Fibroblast of villous mesenchyme (primary cell): ENCODE measurements at regions not wholly inside any gene's neighbourhood (a gene's known extent, or its start where the extent isn't known, plus 50 kb on each side); places are given as distances from the start of the nearest gene placed in this dataset.

Source experiments
- DNase-seq: peaks from one replicate; pipeline ENCODE4 v3.0.0-alpha.2; 2010; ENCODE audit warnings: low read depth
- H3K4me3 ChIP-seq: 2 replicates; pipeline ENCODE4 v1.5.1; 2011; ENCODE audit warnings: low read depth, mild to moderate bottlenecking, low read length
- TF ChIP-seq, protein P1 (sequence below): IDR thresholded peaks from 2 replicates; pipeline ENCODE4 v1.5.1; 2012; ENCODE audit warnings: low read depth, mild to moderate bottlenecking, low read length; ENCODE audit not compliant: insufficient read depth

DNA sequence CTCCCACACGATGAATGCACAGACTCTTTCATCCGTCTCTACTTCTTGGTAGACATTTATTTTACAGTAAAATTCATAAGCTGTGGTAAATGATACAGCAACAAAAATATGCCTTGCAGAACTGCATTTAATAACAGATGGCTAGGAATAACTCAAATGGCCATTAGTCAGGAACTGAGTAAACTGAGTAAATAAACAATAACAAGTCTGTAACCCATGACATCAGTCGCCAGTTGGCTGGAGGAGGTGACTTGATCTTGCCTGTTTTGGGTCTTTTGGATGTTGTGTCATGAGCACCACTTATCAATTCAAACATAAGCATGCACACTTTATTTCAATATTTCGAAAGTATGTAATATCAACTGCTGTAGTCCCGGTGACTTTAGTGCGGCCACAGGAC lies 632.6 kb upstream of the ARGLU1 start:
- TF ChIP-seq, protein P1, sequence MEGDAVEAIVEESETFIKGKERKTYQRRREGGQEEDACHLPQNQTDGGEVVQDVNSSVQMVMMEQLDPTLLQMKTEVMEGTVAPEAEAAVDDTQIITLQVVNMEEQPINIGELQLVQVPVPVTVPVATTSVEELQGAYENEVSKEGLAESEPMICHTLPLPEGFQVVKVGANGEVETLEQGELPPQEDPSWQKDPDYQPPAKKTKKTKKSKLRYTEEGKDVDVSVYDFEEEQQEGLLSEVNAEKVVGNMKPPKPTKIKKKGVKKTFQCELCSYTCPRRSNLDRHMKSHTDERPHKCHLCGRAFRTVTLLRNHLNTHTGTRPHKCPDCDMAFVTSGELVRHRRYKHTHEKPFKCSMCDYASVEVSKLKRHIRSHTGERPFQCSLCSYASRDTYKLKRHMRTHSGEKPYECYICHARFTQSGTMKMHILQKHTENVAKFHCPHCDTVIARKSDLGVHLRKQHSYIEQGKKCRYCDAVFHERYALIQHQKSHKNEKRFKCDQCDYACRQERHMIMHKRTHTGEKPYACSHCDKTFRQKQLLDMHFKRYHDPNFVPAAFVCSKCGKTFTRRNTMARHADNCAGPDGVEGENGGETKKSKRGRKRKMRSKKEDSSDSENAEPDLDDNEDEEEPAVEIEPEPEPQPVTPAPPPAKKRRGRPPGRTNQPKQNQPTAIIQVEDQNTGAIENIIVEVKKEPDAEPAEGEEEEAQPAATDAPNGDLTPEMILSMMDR = no peak
- H3K4me3 ChIP-seq = no peak overlapping the region
- no peak for DNase-seq

DNA sequence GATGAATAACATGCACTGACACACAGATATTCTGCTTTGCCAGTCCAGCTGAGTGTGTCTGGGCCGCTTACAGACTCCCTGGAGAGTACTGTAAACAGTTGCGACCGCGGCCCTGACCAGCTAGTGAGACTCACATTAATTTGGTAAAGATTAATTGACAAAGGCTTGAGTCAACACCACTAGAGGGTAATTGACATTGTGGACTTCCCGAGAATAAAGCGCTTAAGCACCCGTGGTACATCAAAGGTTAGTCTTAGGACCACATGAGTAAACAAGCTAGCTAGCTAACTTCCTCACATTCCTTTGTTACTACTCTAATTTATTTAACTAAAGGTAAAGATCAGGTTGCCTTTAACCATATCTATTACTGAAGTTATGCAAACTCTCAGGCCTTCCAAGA lies 624.4 kb upstream of the ARGLU1 start:
- H3K4me3 ChIP-seq = no peak overlapping the region
- DNase-seq = no peak
- TF ChIP-seq, protein P1 = no peak

DNA sequence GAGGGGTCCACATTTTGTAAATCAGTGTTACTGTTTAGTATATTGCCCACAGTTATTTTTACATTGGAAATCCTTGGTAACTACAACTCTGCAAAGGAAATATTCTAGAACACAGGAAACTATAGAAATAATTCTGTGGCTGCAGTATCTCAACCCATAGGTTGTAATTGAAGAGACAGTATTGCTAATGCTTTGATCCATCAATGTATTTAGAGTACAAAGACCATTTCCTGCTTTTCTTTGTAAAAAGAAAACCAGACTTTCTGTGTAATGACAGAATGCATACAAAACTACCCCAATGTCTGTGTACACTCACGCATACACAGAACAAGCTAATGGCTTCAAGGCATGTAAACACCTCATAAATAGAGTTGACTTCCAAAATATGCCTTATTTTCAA lies 622.1 kb upstream of the ARGLU1 start:
- TF ChIP-seq, protein P1 = no peak

DNA sequence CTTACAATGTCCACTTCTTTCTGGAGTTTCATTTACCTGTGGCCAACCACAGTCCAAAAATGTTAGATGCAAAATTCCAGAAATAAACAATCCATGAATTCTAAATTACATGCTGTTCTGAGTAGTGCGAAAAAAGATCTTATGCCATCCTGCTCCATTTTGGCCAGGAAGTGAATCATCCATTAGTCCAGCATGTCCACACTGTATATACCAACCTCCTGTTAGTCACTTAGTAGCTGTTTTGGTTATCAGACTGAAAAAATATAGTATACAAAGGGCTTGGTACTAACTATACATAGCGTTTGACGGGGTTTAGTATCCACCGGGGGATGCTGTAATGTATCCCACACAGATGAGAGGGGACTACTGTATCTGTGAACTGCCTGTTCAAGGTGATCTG lies 618.0 kb upstream of the ARGLU1 start:
- H3K4me3 ChIP-seq = no peak overlapping the region
- TF ChIP-seq, protein P1 = no peak
- peak; percentile 16 for DNase-seq

More for the DNA sequence above, 622.1 kb upstream of the ARGLU1 start:
- no peak for DNase-seq
- H3K4me3 ChIP-seq = no peak overlapping the region

DNA sequence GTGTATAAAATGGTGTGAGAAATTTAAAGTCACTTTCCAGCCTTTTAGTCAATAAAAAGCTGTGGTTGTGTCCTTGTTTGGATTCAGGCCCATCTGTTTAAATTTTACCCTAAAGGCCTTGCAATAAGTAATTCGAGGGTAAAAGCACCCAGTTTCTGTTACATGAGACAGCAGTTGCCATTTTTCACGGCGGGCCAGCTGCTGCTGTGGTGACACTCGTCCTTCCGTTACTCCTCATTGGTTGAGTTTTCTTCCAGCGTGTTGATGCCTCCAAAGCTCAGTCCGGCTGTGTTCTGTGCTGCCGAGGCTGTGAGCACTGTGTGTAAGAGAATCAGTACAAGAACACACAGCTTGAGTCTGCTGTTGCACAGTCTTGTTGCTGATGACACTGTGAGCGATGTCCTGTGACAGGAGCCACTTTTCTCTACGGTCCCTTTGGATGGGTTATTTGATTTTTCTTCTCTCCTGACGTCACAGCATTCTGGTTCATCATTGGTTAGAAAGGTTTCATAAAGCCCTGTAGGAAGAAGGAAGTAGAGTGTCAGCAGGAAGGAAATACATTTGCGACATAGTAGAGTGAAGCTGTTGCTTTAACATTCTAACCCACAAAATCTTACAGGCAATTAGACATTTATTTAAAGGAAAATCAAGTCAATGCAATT lies 602.5 kb upstream of the ARGLU1 start:
- no peak overlapping the region for H3K4me3 ChIP-seq
- TF ChIP-seq, protein P1 = no peak
- no peak for DNase-seq

DNA sequence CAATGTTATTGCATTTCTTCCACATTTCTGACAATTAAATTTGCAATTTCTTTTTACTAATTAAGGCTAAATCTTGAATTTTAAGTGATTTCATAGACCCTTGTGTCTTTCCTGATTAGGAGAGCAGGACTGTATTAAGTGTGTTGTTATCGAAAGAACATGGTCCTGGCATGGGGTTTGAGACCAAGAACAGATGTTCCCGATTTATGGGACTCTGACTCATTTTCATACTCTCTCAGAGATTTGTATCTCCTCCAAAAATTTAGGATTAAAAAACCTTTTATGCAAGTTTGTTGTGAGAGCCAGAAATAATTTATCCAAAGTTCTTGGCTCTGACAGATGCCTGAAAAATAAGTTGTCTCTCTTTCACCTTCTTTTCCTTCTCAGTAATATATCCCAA lies 589.3 kb upstream of the ARGLU1 start:
- TF ChIP-seq, protein P1 = no peak
- H3K4me3 ChIP-seq = no peak overlapping the region
- peak; percentile 17 for DNase-seq

DNA sequence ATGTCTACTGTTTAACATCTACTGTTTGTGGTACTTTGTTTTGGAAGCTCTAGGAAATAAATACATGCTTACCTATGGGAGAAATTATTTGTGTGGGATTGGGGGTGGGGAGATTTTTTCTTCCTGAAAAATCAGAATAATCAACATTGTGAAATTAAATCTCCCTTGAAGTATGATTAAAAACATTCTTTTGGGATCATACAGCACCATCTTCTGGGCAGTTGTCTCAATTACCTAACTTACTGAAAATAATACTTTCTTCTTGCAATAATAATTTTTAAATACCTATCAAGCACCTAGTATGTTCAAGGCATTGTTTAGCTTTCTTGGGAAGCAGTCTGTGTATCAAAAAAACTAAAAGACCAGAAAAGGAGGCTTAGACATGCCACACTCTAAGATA lies 576.5 kb upstream of the ARGLU1 start:
- peak; percentile 14 for DNase-seq
- H3K4me3 ChIP-seq = no peak overlapping the region
- TF ChIP-seq, protein P1 = no peak
